Common myeloid progenitor, CD34-positive (primary cell): ENCODE measurements at regions not wholly inside any gene's neighbourhood (a gene's known extent, or its start where the extent isn't known, plus 50 kb on each side); places are given as distances from the start of the nearest gene placed in this dataset.
A peak's percentile ranks its signal among the peaks of the same experiment; 100 is the strongest.
"Not testable (repeated sequence)": the region's sequence is repeated elsewhere in the genome, so short reads cannot be mapped to it uniquely, and the experiment has no call there.

Experiments used
- CTCF ChIA-PET: fragments of 350-600 bp; sonication (Branson Sonifier 250); formaldehyde crosslinking; loops from one replicate; lab custom pipeline; 2021; ENCODE audit warnings: antibody characterized with exemption; lab: Charles Lee
- POLR2A ChIA-PET: fragments of 350-600 bp; sonication (Branson Sonifier 250); formaldehyde crosslinking; loops from one replicate; lab custom pipeline; 2021; ENCODE audit warnings: antibody characterized with exemption; lab: Charles Lee
- DNase-seq, 3 donors: peaks; one replicate each; pipeline versions ENCODE4 v3.0.0 to v3.0.0-alpha.2; 2013
- H3K27ac ChIP-seq, 2 experiments: 1 replicate in 1 of 2; 2 replicates in 1 of 2; pipeline ENCODE4 v1.7.0; 2013; ENCODE audit warnings: inconsistent platforms in 2 of 2, low read length in 2 of 2, mild to moderate bottlenecking in 2 of 2, low read depth in 1 of 2, moderate library complexity in 1 of 2; ENCODE audit not compliant: severe bottlenecking in 2 of 2, insufficient read depth in 1 of 2, poor library complexity in 1 of 2
- H3K27me3 ChIP-seq, 5 experiments: replicated peaks in 2 of 5; 1 replicate in 3 of 5; 2 replicates in 2 of 5; pipeline versions ENCODE4 v1.6.1 to v1.7.0; 2013; ENCODE audit warnings: low read length in 4 of 5, mild to moderate bottlenecking in 2 of 5, moderate library complexity in 2 of 5, inconsistent platforms in 1 of 5; ENCODE audit not compliant: insufficient read depth in 5 of 5, control insufficient read depth in 4 of 5
- H3K36me3 ChIP-seq, 4 experiments: 1 replicate in 2 of 4; 2 replicates in 2 of 4; pipeline versions ENCODE4 v1.6.1 to v1.7.0; 2013; ENCODE audit warnings: low read length in 3 of 4, control low read depth in 1 of 4, mild to moderate bottlenecking in 1 of 4; ENCODE audit not compliant: control insufficient read depth in 4 of 4, insufficient read depth in 4 of 4
- H3K4me1 ChIP-seq, 4 experiments: 1 replicate in 3 of 4; 2 replicates in 1 of 4; pipeline versions ENCODE4 v1.6.1 to v1.7.1; 2013; ENCODE audit warnings: low read length in 3 of 4, mild to moderate bottlenecking in 3 of 4, control low read depth in 1 of 4, inconsistent platforms in 1 of 4, moderate library complexity in 1 of 4; ENCODE audit not compliant: control insufficient read depth in 4 of 4, insufficient read depth in 4 of 4; ENCODE audit errors: control extremely low read depth in 1 of 4
- H3K4me3 ChIP-seq, 7 experiments: 1 replicate in 4 of 7; 2 replicates in 3 of 7; pipeline versions ENCODE4 v1.5.1 to v1.7.0; 2013; ENCODE audit warnings: mild to moderate bottlenecking in 7 of 7, low read length in 6 of 7, moderate library complexity in 6 of 7, inconsistent platforms in 2 of 7, low read depth in 2 of 7, control low read depth in 1 of 7; ENCODE audit not compliant: insufficient read depth in 4 of 7, control insufficient read depth in 1 of 7; ENCODE audit errors: extremely low read depth in 1 of 7
- H3K9me3 ChIP-seq, 5 experiments: 1 replicate in 4 of 5; 2 replicates in 1 of 5; pipeline versions ENCODE4 v1.6.1 to v1.7.1; 2013; ENCODE audit warnings: low read length in 4 of 5, mild to moderate bottlenecking in 2 of 5, inconsistent platforms in 1 of 5, low read depth in 1 of 5, moderate library complexity in 1 of 5; ENCODE audit not compliant: control insufficient read depth in 4 of 5, insufficient read depth in 2 of 5; ENCODE audit errors: control extremely low read depth in 1 of 5
- WGBS: methylation state at CpG from one replicate; pipeline ENCODE4 v1.1.5; 2013; ENCODE audit not compliant: insufficient coverage; 5-methylcytosine and 5-hydroxymethylcytosine counted together

GRCh38 chrX:27186671-27187070 lies 276.5 kb downstream of the PPP4R3C start:
- WGBS = 17% methylated on average over 5 of the region's 5 CpGs
- Histone ChIP-seq H3K4me3 (no peak overlapping the region), H3K27ac (no peak overlapping the region), H3K9me3 (no peaks in the 10 kb centered on the region), H3K4me1 (no peaks in the 10 kb centered on the region), H3K27me3 (no peaks in the 10 kb centered on the region), H3K36me3 (no peaks in the 10 kb centered on the region)
- ChIA-PET CTCF (no interaction called here), POLR2A (no interaction called here)
- peak; percentile 7 to 40 (median 37) for DNase-seq

- POLR2A ChIA-PET = no interaction called here
- Histone ChIP-seq H3K36me3 (no peaks in the 10 kb centered on the region), H3K9me3 (no peaks in the 10 kb centered on the region), H3K27me3 (no peaks in the 10 kb centered on the region), H3K27ac (no peak overlapping the region), H3K4me1 (no peaks in the 10 kb centered on the region), H3K4me3 (no peak overlapping the region)
- CTCF ChIA-PET = no interaction called here
- WGBS = 100% methylated on average over 1 of the region's 4 CpGs
- no peak for DNase-seq
Observed at GRCh38 chrX:27163236-27163635, 299.9 kb downstream of the PPP4R3C start.

- CTCF ChIA-PET = no interaction called here
Observed at GRCh38 chrX:27162496-27162895, 300.6 kb downstream of the PPP4R3C start.

GRCh38 chrX:27156921-27157320 lies 306.2 kb downstream of the PPP4R3C start:
- H3K9me3 ChIP-seq, H3K36me3 ChIP-seq, H3K4me3 ChIP-seq, POLR2A ChIA-PET, CTCF ChIA-PET, H3K4me1 ChIP-seq, DNase-seq, H3K27ac ChIP-seq, H3K27me3 ChIP-seq: not testable (repeated sequence)
- 96% methylated on average over 10 of the region's 21 CpGs for WGBS

More at GRCh38 chrX:27162496-27162895, 300.6 kb downstream of the PPP4R3C start:
- POLR2A ChIA-PET = no interaction called here
- 83% methylated on average over 1 of the region's 1 CpG for WGBS
- no peak overlapping the region for H3K27ac ChIP-seq
- H3K4me1 ChIP-seq = no peaks in the 10 kb centered on the region
- no peaks in the 10 kb centered on the region for H3K27me3 ChIP-seq
- no peaks in the 10 kb centered on the region for H3K9me3 ChIP-seq
- no peaks in the 10 kb centered on the region for H3K36me3 ChIP-seq
- no peak for DNase-seq
- no peak overlapping the region for H3K4me3 ChIP-seq

- Histone ChIP-seq H3K27me3 (peaks cover 0 to 2% (median 0%) of the 10 kb centered on the region in 5 experiments), H3K9me3 (no peaks in the 10 kb centered on the region), H3K36me3 (no peaks in the 10 kb centered on the region), H3K27ac (no peak overlapping the region), H3K4me1 (no peaks in the 10 kb centered on the region), H3K4me3 (no peak overlapping the region)
- DNase-seq = no peak
- POLR2A ChIA-PET = no interaction called here
- WGBS = no CpG with 5 or more reads among the region's 1 CpG
- CTCF ChIA-PET = no interaction called here
Observed at GRCh38 chrX:27136325-27136724, 326.8 kb downstream of the PPP4R3C start.

GRCh38 chrX:27132862-27133261 lies 330.3 kb downstream of the PPP4R3C start:
- Histone ChIP-seq H3K4me1 (no peaks in the 10 kb centered on the region), H3K27ac (no peak overlapping the region), H3K36me3 (no peaks in the 10 kb centered on the region), H3K4me3 (no peak overlapping the region), H3K9me3 (no peaks in the 10 kb centered on the region), H3K27me3 (no peaks in the 10 kb centered on the region)
- CTCF ChIA-PET = no interaction called here
- WGBS = no CpG with 5 or more reads among the region's 1 CpG
- no peak for DNase-seq
- POLR2A ChIA-PET = no interaction called here

GRCh38 chrX:27087176-27087575 lies 376.0 kb downstream of the PPP4R3C start:
- 96% methylated on average over 5 of the region's 11 CpGs for WGBS
- DNase-seq, H3K4me3 ChIP-seq, H3K27me3 ChIP-seq, H3K27ac ChIP-seq, CTCF ChIA-PET, H3K4me1 ChIP-seq, POLR2A ChIA-PET, H3K36me3 ChIP-seq, H3K9me3 ChIP-seq: not testable (repeated sequence)
